ENCODE measurements at regions not wholly inside any gene's neighbourhood (a gene's known extent, or its start where the extent isn't known, plus 50 kb on each side); places are given as distances from the start of the nearest gene placed in this dataset.

DNA sequence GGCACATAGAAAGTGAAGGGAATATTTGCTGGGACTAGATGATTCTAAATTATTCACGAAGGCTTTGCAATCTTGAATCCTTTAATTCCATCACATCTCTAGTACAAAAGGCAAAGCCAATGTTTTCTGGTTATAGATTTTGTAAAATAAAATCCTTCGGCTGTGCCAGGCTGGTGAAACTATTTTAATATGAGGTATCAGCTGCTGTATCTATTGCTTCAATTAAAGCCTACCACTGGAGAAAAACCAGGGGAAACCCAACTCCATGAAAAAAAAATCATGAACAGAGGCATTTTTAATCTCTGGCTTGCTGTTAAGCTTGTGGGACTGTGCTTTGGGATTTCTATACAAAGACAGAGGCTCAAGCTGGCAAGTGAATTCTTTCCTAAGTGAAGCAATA is 271.8 kb downstream of the QKI start:
- H3K27me3 ChIP-seq (ENCODE audit: insufficient read depth, low read length, poor library complexity, severe bottlenecking), result no peaks in the 10 kb centered on the region
- no peaks in the 10 kb centered on the region for H3K79me2 ChIP-seq (ENCODE audit: insufficient read depth, low read length)
- H3K4me1 ChIP-seq (ENCODE audit: insufficient read depth, low read length, poor library complexity, severe bottlenecking), result no peaks in the 10 kb centered on the region
- H3K9ac ChIP-seq (ENCODE audit: low read depth, low read length, poor library complexity, severe bottlenecking), result no peak overlapping the region
- no peaks in the 10 kb centered on the region for H4K20me1 ChIP-seq (ENCODE audit: insufficient read depth, low read length, poor library complexity, severe bottlenecking)
- no peaks in the 10 kb centered on the region for H3K9me2 ChIP-seq (replicated peaks; ENCODE audit: low read depth, low read length)
- no peak overlapping the region for H3K4me3 ChIP-seq (ENCODE audit: low read length, poor library complexity, severe bottlenecking)
- H3K36me3 ChIP-seq (ENCODE audit: insufficient read depth, low read length), result no peaks in the 10 kb centered on the region
- no peak overlapping the region for H3K4me2 ChIP-seq (ENCODE audit: low read depth, low read length, poor library complexity, severe bottlenecking)
- no peak overlapping the region for H2AFZ ChIP-seq (ENCODE audit: low read length)
- H3F3A ChIP-seq (ENCODE audit: low read depth), result no peaks in the 10 kb centered on the region
- no peak for TF ChIP-seq EZH2phosphoT487 (IDR thresholded peaks at IDR 0.05; ENCODE audit: borderline replicate concordance)
- TF ChIP-seq, protein P1, sequence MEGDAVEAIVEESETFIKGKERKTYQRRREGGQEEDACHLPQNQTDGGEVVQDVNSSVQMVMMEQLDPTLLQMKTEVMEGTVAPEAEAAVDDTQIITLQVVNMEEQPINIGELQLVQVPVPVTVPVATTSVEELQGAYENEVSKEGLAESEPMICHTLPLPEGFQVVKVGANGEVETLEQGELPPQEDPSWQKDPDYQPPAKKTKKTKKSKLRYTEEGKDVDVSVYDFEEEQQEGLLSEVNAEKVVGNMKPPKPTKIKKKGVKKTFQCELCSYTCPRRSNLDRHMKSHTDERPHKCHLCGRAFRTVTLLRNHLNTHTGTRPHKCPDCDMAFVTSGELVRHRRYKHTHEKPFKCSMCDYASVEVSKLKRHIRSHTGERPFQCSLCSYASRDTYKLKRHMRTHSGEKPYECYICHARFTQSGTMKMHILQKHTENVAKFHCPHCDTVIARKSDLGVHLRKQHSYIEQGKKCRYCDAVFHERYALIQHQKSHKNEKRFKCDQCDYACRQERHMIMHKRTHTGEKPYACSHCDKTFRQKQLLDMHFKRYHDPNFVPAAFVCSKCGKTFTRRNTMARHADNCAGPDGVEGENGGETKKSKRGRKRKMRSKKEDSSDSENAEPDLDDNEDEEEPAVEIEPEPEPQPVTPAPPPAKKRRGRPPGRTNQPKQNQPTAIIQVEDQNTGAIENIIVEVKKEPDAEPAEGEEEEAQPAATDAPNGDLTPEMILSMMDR (conservative IDR thresholded peaks at IDR 0.05; ENCODE audit: low read length), result no peak
- no peaks in the 10 kb centered on the region; the same call in 1 of the 2 replicates for H3K9me3 ChIP-seq (ENCODE audit: insufficient read depth, low read depth, low read length)

DNA sequence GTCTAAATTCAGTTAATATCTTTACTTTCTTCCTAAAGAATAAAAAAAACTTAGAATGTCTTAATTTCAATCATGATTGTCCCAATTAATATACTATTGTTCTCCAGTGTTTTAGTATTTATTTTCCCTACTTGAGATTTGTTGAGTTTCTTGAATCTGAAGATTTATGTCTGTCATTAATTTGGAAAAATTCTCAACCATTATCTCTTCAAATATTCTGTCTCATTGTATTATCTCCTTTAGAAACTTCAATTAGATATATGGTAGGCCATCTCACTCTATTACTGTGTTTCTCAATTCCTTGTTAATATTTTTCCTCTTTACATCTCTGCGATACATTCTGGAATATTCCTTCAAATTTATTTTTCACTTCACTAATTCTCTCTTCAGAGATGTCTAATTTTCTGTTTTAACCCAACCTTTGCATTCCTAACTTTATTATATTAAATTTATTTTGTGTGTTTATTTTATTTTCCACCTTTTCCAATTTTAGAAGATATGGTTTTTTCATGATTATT is 268.6 kb downstream of the QKI start:
- Histone ChIP-seq H3K4me1 (ENCODE audit: insufficient read depth, low read length, poor library complexity, severe bottlenecking) (no peaks in the 10 kb centered on the region), H3F3A (ENCODE audit: low read depth) (no peaks in the 10 kb centered on the region), H3K79me2 (ENCODE audit: insufficient read depth, low read length) (no peaks in the 10 kb centered on the region), H3K9me2 (replicated peaks; ENCODE audit: low read depth, low read length) (no peaks in the 10 kb centered on the region), H3K9me3 (ENCODE audit: insufficient read depth, low read depth, low read length) (no peaks in the 10 kb centered on the region; the same call in 1 of the 2 replicates), H3K9ac (ENCODE audit: low read depth, low read length, poor library complexity, severe bottlenecking) (no peak overlapping the region), H3K4me2 (ENCODE audit: low read depth, low read length, poor library complexity, severe bottlenecking) (no peak overlapping the region), H3K27me3 (ENCODE audit: insufficient read depth, low read length, poor library complexity, severe bottlenecking) (no peaks in the 10 kb centered on the region), H4K20me1 (ENCODE audit: insufficient read depth, low read length, poor library complexity, severe bottlenecking) (no peaks in the 10 kb centered on the region), H2AFZ (ENCODE audit: low read length) (no peak overlapping the region), H3K4me3 (ENCODE audit: low read length, poor library complexity, severe bottlenecking) (no peak overlapping the region), H3K36me3 (ENCODE audit: insufficient read depth, low read length) (no peaks in the 10 kb centered on the region)
- TF ChIP-seq, protein P1 (conservative IDR thresholded peaks at IDR 0.05; ENCODE audit: low read length), result no peak
- TF ChIP-seq EZH2phosphoT487 (IDR thresholded peaks at IDR 0.05; ENCODE audit: borderline replicate concordance), result no peak

DNA sequence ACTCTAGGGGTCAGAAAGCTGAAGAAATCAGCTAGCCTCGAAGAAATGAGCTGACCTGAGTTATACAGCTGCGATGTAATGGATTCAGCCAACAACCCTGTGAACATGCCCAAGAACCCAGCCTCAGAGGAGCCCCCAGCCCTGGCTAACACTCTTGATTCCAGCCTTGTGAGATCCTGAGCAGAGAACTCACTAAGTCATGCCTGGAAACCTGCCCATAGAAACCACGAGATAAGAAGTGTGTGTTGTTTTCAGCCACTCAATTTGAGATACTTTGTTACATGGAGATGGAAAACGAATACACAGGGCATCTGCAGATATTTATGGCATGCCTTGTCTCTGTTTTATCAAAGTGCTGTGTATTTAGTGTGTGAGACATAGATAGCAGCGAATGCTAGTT is 265.2 kb downstream of the QKI start:
- Histone ChIP-seq H3K4me1 (ENCODE audit: insufficient read depth, low read length, poor library complexity, severe bottlenecking) (no peaks in the 10 kb centered on the region), H3K9me2 (replicated peaks; ENCODE audit: low read depth, low read length) (no peaks in the 10 kb centered on the region), H3K36me3 (ENCODE audit: insufficient read depth, low read length) (no peaks in the 10 kb centered on the region), H4K20me1 (ENCODE audit: insufficient read depth, low read length, poor library complexity, severe bottlenecking) (no peaks in the 10 kb centered on the region), H3K4me2 (ENCODE audit: low read depth, low read length, poor library complexity, severe bottlenecking) (no peak overlapping the region), H2AFZ (ENCODE audit: low read length) (no peak overlapping the region), H3K9me3 (ENCODE audit: insufficient read depth, low read depth, low read length) (no peaks in the 10 kb centered on the region), H3K9ac (ENCODE audit: low read depth, low read length, poor library complexity, severe bottlenecking) (no peak overlapping the region), H3F3A (ENCODE audit: low read depth) (no peaks in the 10 kb centered on the region), H3K4me3 (ENCODE audit: low read length, poor library complexity, severe bottlenecking) (no peak overlapping the region), H3K79me2 (ENCODE audit: insufficient read depth, low read length) (no peaks in the 10 kb centered on the region), H3K27me3 (ENCODE audit: insufficient read depth, low read length, poor library complexity, severe bottlenecking) (no peaks in the 10 kb centered on the region)
- TF ChIP-seq EZH2phosphoT487 (IDR thresholded peaks at IDR 0.05; ENCODE audit: borderline replicate concordance), result no peak
- TF ChIP-seq, protein P1 (conservative IDR thresholded peaks at IDR 0.05; ENCODE audit: low read length), result no peak
